ENCODE measurements at regions not wholly inside any gene's neighbourhood (a gene's known extent, or its start where the extent isn't known, plus 50 kb on each side); places are given as distances from the start of the nearest gene placed in this dataset.
"Not testable (repeated sequence)": the region's sequence is repeated elsewhere in the genome, so short reads cannot be mapped to it uniquely, and the experiment has no call there.

DNA sequence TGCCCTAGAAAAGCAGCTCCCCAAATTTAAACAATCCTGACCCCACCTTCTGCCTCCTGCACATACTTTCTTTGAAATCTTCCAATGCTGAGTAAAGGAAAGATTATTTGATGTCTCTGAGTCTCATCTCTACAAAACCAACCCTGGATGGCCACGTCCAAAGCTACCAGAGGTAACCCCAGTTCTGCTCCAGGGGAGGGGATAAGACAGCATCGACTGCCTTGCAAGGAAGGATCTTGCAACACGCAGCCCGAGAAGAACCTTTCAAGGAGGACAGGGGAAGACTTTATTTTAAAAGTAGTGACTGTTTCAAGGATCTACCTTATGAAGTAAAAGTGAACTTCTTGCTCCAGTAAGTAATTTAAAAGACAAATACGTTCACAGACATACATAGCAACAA lies 66.5 kb upstream of the TMEM45B start:
- Histone ChIP-seq H3K27ac (no peak overlapping the region), H3K27me3 (no peaks in the 10 kb centered on the region), H3K4me1 (peaks cover 0 to 10% (median 6%) of the 10 kb centered on the region in 4 donors), H3K4me3 (no peak overlapping the region), H3K36me3 (no peaks in the 10 kb centered on the region), H3K9me3 (no peaks in the 10 kb centered on the region)
- intact Hi-C loops (cut with DNase I): no loop called here
- no peak for TF ChIP-seq POLR2AphosphoS5 (IDR thresholded peaks at IDR 0.05)
- TF ChIP-seq EP300 (IDR thresholded peaks at IDR 0.05): no peak
- no peak for TF ChIP-seq CTCF (IDR thresholded peaks at IDR 0.05)
- no peak for TF ChIP-seq POLR2A (IDR thresholded peaks at IDR 0.05)
- no peak for DNase-seq
- WGBS, 2 donors: 63 to 76% methylated on average over 5 of the region's 5 CpGs

GRCh38 chr11:129750343-129751292 lies 65.0 kb upstream of the TMEM45B start:
- DNase-seq: peak; percentile 68
- no peak for TF ChIP-seq POLR2AphosphoS5 (IDR thresholded peaks at IDR 0.05)
- peak; percentile 56 to 99 (median 84) for TF ChIP-seq CTCF (IDR thresholded peaks at IDR 0.05)
- no peaks in the 10 kb centered on the region for H3K27me3 ChIP-seq
- H3K27ac ChIP-seq: peak overlapping the region in 1 of 4 donors; percentile 14
- intact Hi-C loops (cut with DNase I): loop anchor here (5.0 kb wide), 1 partner anchor 383 kb away; no protein-coding TSS in a partner anchor
- no peaks in the 10 kb centered on the region for H3K36me3 ChIP-seq
- peak overlapping the region in 3 of 4 donors; percentile 30 to 40 (median 37) for H3K4me3 ChIP-seq
- peaks cover 0 to 10% (median 6%) of the 10 kb centered on the region in 4 donors for H3K4me1 ChIP-seq
- no peaks in the 10 kb centered on the region for H3K9me3 ChIP-seq
- 23% methylated on average over 57 of the region's 57 CpGs for WGBS, 2 donors

DNA sequence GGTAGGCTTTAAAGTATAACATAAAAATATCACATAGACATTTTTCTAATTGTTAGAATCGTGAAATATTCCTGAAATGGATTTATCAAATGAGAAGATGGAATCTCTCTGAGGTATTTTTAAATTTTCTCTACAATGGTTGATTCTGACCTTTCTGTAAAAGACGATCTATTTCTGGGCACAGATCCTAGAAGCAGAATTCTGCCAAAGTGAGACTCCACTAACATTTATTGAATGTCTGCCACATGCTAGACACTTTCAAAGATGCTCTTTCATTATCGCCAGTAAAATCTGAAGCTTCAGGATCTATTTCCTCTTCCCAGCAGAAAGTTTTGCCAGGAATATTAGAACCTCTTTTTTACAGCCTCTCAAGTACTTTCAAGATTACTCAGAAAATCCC lies 64.1 kb upstream of the TMEM45B start:
- 65 to 71% methylated on average over 3 of the region's 3 CpGs for WGBS, 2 donors
- Histone ChIP-seq H3K4me3 (no peak overlapping the region), H3K27ac (no peak overlapping the region), H3K4me1 (peaks cover 0 to 10% (median 6%) of the 10 kb centered on the region in 4 donors), H3K36me3 (no peaks in the 10 kb centered on the region), H3K27me3 (no peaks in the 10 kb centered on the region), H3K9me3 (no peaks in the 10 kb centered on the region)
- intact Hi-C loops (cut with DNase I): loop anchor here (5.0 kb wide), 1 partner anchor 384 kb away; no protein-coding TSS in a partner anchor
- DNase-seq: no peak
- no peak for TF ChIP-seq POLR2A (IDR thresholded peaks at IDR 0.05)
- no peak for TF ChIP-seq EP300 (IDR thresholded peaks at IDR 0.05)
- TF ChIP-seq CTCF (IDR thresholded peaks at IDR 0.05): no peak
- TF ChIP-seq POLR2AphosphoS5 (IDR thresholded peaks at IDR 0.05): no peak

GRCh38 chr11:129763569-129763968 lies 52.1 kb upstream of the TMEM45B start:
- H3K4me3 ChIP-seq; intact Hi-C loops (cut with DNase I); H3K4me1 ChIP-seq; DNase-seq; H3K27me3 ChIP-seq; H3K36me3 ChIP-seq; H3K9me3 ChIP-seq; H3K27ac ChIP-seq: not testable (repeated sequence)
- WGBS, 2 donors: 93 to 94% methylated on average over 4 of the region's 4 CpGs

GRCh38 chr11:129764204-129764603 lies 51.4 kb upstream of the TMEM45B start:
- H3K9me3 ChIP-seq; H3K4me3 ChIP-seq; H3K4me1 ChIP-seq; H3K36me3 ChIP-seq; intact Hi-C loops (cut with DNase I); H3K27ac ChIP-seq; H3K27me3 ChIP-seq; DNase-seq: not testable (repeated sequence)
- WGBS, 2 donors: 74 to 75% methylated on average over 4 of the region's 5 CpGs

Small RNA genes in the stretch of these regions (small RNA-seq; reads per million reads assigned to genes)
- gene RPS27P20: 0 reads per million in 3 donors

All from sigmoid colon (tissue), 6 donors.